CD4-positive, alpha-beta memory T cell (primary cell): ENCODE measurements at regions not wholly inside any gene's neighbourhood (a gene's known extent, or its start where the extent isn't known, plus 50 kb on each side); places are given as distances from the start of the nearest gene placed in this dataset.

Experiments
- CTCF ChIA-PET: fragments of 350-600 bp; sonication (Branson Sonifier 250); formaldehyde crosslinking; loops from one replicate; lab custom pipeline; 2021; ENCODE audit warnings: inconsistent platforms; ENCODE audit not compliant: partially characterized antibody; lab: Charles Lee
- POLR2A ChIA-PET: fragments of 350-600 bp; sonication (Branson Sonifier 250); formaldehyde crosslinking; loops from one replicate; lab custom pipeline; 2021; ENCODE audit not compliant: partially characterized antibody; lab: Charles Lee
- DNase-seq, 5 donors: peaks; one replicate each; pipeline versions ENCODE4 v3.0.0 to v3.0.0-alpha.2; 2020 to 2022; ENCODE audit warnings: mixed read lengths in 1 of 5
- H3K27ac ChIP-seq: one replicate; pipeline ENCODE4 v1.7.0; 2013; ENCODE audit warnings: low read depth, low read length
- H3K27me3 ChIP-seq: 2 replicates; pipeline ENCODE4 v1.7.0; 2013; ENCODE audit warnings: mild to moderate bottlenecking, low read length, moderate library complexity; ENCODE audit not compliant: insufficient read depth
- H3K36me3 ChIP-seq: 2 replicates; pipeline ENCODE4 v1.7.0; 2013; ENCODE audit warnings: mild to moderate bottlenecking, low read length, moderate library complexity; ENCODE audit not compliant: insufficient read depth
- H3K4me1 ChIP-seq: 2 replicates; pipeline ENCODE4 v1.7.0; 2013; ENCODE audit warnings: mild to moderate bottlenecking, low read length, moderate library complexity; ENCODE audit not compliant: insufficient read depth
- H3K4me3 ChIP-seq, 2 donors: one replicate each; pipeline ENCODE4 v1.7.0; 2013; ENCODE audit warnings: low read length in 2 of 2, mild to moderate bottlenecking in 1 of 2
- H3K9me3 ChIP-seq, 2 donors: one replicate each; pipeline ENCODE4 v1.7.0; 2013; ENCODE audit warnings: low read length in 2 of 2, control low read depth in 1 of 2; ENCODE audit not compliant: control insufficient read depth in 1 of 2
- H3K27ac Mint-ChIP-seq, 7 donors: one replicate each; pipeline ENCODE4 v1.8.0; 2020 to 2021; ENCODE audit warnings: mixed read lengths in 7 of 7, mild to moderate bottlenecking in 6 of 7, inconsistent platforms in 3 of 7, moderate library complexity in 3 of 7
- H3K27me3 Mint-ChIP-seq, 2 donors: one replicate each; pipeline ENCODE4 v1.8.0; 2020 to 2021; ENCODE audit warnings: mixed read lengths in 2 of 2
- H3K36me3 Mint-ChIP-seq, 2 donors: one replicate each; pipeline ENCODE4 v1.8.0; 2020 to 2021; ENCODE audit warnings: mixed read lengths in 2 of 2, inconsistent platforms in 1 of 2, mild to moderate bottlenecking in 1 of 2
- H3K4me1 Mint-ChIP-seq, 4 donors: one replicate each; pipeline ENCODE4 v1.8.0; 2020 to 2021; ENCODE audit warnings: mixed read lengths in 4 of 4, mild to moderate bottlenecking in 1 of 4
- H3K4me3 Mint-ChIP-seq, 8 donors: one replicate each; pipeline ENCODE4 v1.8.0; 2020 to 2021; ENCODE audit warnings: mixed read lengths in 8 of 8, mild to moderate bottlenecking in 7 of 8, moderate library complexity in 6 of 8, inconsistent platforms in 3 of 8
- H3K9me3 Mint-ChIP-seq, 8 donors: one replicate each; pipeline ENCODE4 v1.8.0; 2020 to 2021; ENCODE audit warnings: mixed read lengths in 8 of 8, mild to moderate bottlenecking in 5 of 8, inconsistent platforms in 3 of 8, moderate library complexity in 1 of 8
- intact Hi-C: fragments of 100-400 bp; cut with micrococcal nuclease; formaldehyde crosslinking; loops from one replicate; pipeline ENCODE4 v1.15.1; 2023

DNA sequence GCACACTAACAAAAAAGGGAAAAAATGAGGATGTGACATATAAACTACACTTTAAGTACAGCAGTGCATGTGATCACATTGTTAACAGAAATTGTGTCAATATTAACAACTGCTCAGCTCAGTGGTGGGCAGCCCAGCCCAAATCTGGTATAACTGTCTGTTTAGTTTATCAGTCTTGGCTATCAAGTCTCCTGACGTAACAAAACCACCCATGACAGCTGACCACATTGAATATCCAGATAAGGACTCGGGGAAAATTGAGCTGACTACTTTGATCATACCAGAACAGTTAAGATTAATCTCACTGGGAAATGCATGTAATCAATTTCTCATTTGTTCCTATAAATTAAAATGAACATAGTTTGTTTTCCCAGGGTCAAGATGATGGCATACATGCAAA lies 396.6 kb downstream of the SNAPC1 start:
- H3K36me3 Mint-ChIP-seq = no peaks in the 10 kb centered on the region
- H3K4me3 Mint-ChIP-seq = no peak overlapping the region
- H3K36me3 ChIP-seq = no peaks in the 10 kb centered on the region
- H3K4me3 ChIP-seq = no peak overlapping the region
- H3K4me1 ChIP-seq = no peaks in the 10 kb centered on the region
- H3K27ac ChIP-seq = no peak overlapping the region
- ChIA-PET POLR2A (no interaction called here), CTCF (no interaction called here)
- H3K9me3 ChIP-seq = no peaks in the 10 kb centered on the region
- no peak overlapping the region for H3K27ac Mint-ChIP-seq
- H3K9me3 Mint-ChIP-seq = no peaks in the 10 kb centered on the region
- peaks cover 3% of the 10 kb centered on the region for H3K27me3 ChIP-seq
- DNase-seq = no peak
- no peaks in the 10 kb centered on the region for H3K4me1 Mint-ChIP-seq
- intact Hi-C loops = no loop called here
- peaks cover 9 to 13% of the 10 kb centered on the region in 2 donors for H3K27me3 Mint-ChIP-seq

DNA sequence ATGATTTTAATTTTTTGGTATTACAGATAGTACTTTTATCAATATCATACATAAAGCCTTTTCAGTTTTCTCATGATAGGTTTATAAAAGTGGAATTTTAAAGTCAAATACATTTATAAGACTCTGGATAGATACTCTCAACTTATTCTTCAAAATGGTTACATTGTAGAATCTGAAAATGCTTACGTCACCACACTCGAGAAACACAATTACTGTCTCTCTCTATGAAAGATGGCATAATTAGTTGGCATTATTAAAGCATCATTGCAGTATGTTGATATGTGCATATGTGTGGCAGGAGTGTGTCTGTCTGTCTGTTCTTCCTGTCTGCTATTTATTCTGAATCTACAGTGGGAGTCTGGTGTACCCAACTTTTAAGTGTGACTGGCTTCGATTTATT lies 397.1 kb downstream of the SNAPC1 start:
- intact Hi-C loops = no loop called here
- no peaks in the 10 kb centered on the region for H3K9me3 ChIP-seq
- no peaks in the 10 kb centered on the region for H3K36me3 ChIP-seq
- Mint-ChIP-seq H3K27ac (no peak overlapping the region), H3K36me3 (no peaks in the 10 kb centered on the region), H3K27me3 (peaks cover 9 to 17% of the 10 kb centered on the region in 2 donors), H3K9me3 (no peaks in the 10 kb centered on the region), H3K4me1 (no peaks in the 10 kb centered on the region), H3K4me3 (no peak overlapping the region)
- CTCF ChIA-PET = no interaction called here
- H3K4me1 ChIP-seq = no peaks in the 10 kb centered on the region
- POLR2A ChIA-PET = no interaction called here
- H3K4me3 ChIP-seq = no peak overlapping the region
- H3K27me3 ChIP-seq = peaks cover 3% of the 10 kb centered on the region
- no peak for DNase-seq
- H3K27ac ChIP-seq = no peak overlapping the region

DNA sequence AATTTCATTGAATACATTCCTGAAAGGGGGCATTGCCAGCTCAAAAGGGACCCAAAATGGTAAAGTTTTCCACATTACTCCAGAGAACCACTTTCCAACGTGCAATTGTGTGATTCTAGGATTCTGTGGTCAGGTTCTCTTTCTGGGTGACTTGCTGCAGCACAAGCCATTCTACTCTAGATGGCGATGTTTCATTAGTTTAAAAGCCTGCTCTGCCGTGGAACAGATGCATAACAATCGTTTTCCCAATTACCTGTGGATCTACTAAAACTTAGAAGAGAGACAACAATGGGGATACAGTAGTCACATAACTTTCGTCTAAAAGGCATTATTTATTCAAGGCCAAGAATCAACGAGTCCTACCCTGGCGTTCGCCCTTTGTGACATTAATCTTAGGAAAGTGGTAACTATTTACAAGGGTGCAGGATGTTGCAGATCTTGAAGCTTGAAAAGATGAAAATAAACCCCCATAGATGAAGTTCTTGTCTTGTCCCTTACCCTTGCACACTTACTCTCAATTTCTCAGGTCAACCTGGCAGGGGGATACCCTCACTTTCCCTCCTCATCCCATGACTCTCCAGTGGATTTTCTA lies 400.9 kb downstream of the SNAPC1 start:
- no peaks in the 10 kb centered on the region for H3K36me3 Mint-ChIP-seq

DNA sequence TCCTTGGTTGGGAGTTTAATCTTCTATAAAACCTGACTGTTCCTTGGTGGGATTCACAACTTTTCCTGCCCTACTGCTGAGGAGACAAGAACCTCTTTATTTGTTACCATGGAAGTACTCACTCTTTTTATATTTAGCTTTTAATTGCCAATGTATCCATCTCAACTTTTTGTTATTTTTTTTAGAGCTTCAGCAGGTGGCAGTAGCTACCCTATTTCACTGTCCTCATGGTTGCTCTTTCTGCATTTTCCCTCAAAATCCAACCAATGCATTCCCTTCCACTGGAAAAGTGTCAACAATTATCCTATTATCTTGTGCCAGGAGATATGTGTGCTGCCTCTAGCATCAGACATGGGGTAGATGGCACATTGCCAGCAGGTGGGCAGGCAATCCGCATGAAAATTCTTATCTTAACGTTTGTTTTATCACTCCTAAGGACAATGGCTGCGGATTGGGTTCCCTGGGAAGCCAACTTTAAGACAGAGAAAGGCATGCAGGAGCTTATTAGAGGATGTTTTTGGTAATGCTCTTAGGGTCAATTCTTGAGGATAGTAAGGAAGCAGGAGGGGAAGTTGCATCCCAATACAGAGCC lies 406.4 kb downstream of the SNAPC1 start:
- Mint-ChIP-seq H3K27ac (no peak overlapping the region), H3K27me3 (peaks cover 6 to 8% of the 10 kb centered on the region in 2 donors), H3K36me3 (no peaks in the 10 kb centered on the region), H3K4me3 (no peak overlapping the region), H3K9me3 (no peaks in the 10 kb centered on the region), H3K4me1 (no peaks in the 10 kb centered on the region)
- Histone ChIP-seq H3K27ac (no peak overlapping the region), H3K4me1 (no peaks in the 10 kb centered on the region), H3K4me3 (no peak overlapping the region), H3K9me3 (no peaks in the 10 kb centered on the region), H3K27me3 (no peaks in the 10 kb centered on the region), H3K36me3 (no peaks in the 10 kb centered on the region)
- ChIA-PET CTCF (no interaction called here), POLR2A (no interaction called here)
- no peak for DNase-seq
- intact Hi-C loops = no loop called here

More for the DNA sequence above, 400.9 kb downstream of the SNAPC1 start:
- H3K4me1 Mint-ChIP-seq = no peaks in the 10 kb centered on the region
- no peak overlapping the region for H3K4me3 Mint-ChIP-seq
- Histone ChIP-seq H3K4me3 (no peak overlapping the region), H3K27me3 (peaks cover 3% of the 10 kb centered on the region), H3K9me3 (no peaks in the 10 kb centered on the region), H3K4me1 (no peaks in the 10 kb centered on the region), H3K36me3 (no peaks in the 10 kb centered on the region), H3K27ac (no peak overlapping the region)
- H3K27me3 Mint-ChIP-seq = peaks cover 6 to 16% of the 10 kb centered on the region in 2 donors
- DNase-seq = peak in 2 of 5 donors; percentile 2 to 8
- ChIA-PET POLR2A (no interaction called here), CTCF (no interaction called here)
- H3K27ac Mint-ChIP-seq = no peak overlapping the region
- no peaks in the 10 kb centered on the region for H3K9me3 Mint-ChIP-seq
- intact Hi-C loops = no loop called here

DNA sequence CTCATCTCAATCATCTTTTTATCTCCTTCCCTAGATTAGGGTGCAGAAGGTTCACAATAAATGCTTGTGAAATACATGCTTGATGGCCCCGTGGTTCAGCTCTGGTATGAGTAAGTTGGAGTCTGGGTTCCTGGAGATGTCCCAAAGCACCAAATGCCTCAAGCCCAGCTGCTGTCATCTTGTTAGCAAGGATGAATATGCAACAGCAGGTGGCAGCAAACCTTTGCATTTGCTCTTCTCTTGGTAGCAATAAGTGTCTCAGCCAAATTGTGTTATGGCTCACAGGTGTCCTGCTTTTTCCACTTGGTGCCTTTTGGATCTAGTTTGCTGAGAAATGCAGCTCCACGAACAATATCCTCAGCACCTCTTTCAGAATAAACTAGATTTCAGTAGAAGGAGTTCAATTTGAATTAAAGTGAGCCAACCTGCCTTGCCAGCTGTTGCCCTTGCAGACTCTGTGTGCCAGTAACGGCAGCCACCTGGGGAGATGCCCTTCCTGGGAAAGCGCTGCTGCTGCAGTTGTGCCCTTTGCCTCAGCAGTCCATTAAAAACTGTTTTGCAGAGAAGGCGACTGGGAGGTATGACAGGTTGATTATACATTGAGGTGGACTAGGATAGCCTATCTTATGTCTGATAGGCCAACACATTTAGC lies 417.3 kb downstream of the SNAPC1 start:
- POLR2A ChIA-PET = no interaction called here
- Histone ChIP-seq H3K4me3 (no peak overlapping the region), H3K36me3 (no peaks in the 10 kb centered on the region), H3K9me3 (no peaks in the 10 kb centered on the region), H3K4me1 (no peaks in the 10 kb centered on the region), H3K27ac (no peak overlapping the region), H3K27me3 (no peaks in the 10 kb centered on the region)
- peaks cover 2 to 7% of the 10 kb centered on the region in 2 donors for H3K27me3 Mint-ChIP-seq
- DNase-seq = no peak
- H3K4me3 Mint-ChIP-seq = no peak overlapping the region
- H3K9me3 Mint-ChIP-seq = peaks cover 0 to 8% (median 1%) of the 10 kb centered on the region in 8 donors
- CTCF ChIA-PET = no interaction called here
- no peak overlapping the region for H3K27ac Mint-ChIP-seq
- intact Hi-C loops = no loop called here
- H3K36me3 Mint-ChIP-seq = no peaks in the 10 kb centered on the region
- H3K4me1 Mint-ChIP-seq = peaks cover 0 to 1% (median 0%) of the 10 kb centered on the region in 4 donors

DNA sequence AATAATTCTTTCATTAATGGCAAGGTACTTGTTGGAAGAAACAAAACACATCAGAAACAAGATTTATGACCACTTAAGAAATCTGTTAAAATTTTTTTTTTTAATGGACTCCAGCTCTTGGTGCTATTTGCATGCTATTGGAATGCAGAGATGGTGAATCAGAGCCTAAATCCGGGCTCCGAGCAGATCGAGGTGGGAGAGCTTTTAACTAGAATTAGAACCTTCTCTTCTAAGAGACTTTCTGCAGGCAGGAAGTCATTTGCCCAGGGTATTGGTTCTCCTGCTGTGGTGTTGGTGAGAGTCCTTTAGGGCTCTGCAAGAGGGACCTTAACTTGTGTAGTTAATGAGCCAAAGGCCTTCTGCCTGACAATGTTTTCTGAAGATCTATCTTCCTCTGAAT lies 419.4 kb downstream of the SNAPC1 start:
- peaks cover 0 to 2% (median 0%) of the 10 kb centered on the region in 8 donors for H3K9me3 Mint-ChIP-seq
- intact Hi-C loops = no loop called here
- Histone ChIP-seq H3K4me3 (no peak overlapping the region), H3K27me3 (no peaks in the 10 kb centered on the region), H3K9me3 (no peaks in the 10 kb centered on the region), H3K27ac (no peak overlapping the region), H3K4me1 (no peaks in the 10 kb centered on the region), H3K36me3 (no peaks in the 10 kb centered on the region)
- H3K27ac Mint-ChIP-seq = no peak overlapping the region
- H3K4me1 Mint-ChIP-seq = peaks cover 0 to 1% (median 0%) of the 10 kb centered on the region in 4 donors
- ChIA-PET CTCF (no interaction called here), POLR2A (no interaction called here)
- no peaks in the 10 kb centered on the region for H3K36me3 Mint-ChIP-seq
- peaks cover 5 to 9% of the 10 kb centered on the region in 2 donors for H3K27me3 Mint-ChIP-seq
- H3K4me3 Mint-ChIP-seq = no peak overlapping the region
- DNase-seq = no peak

DNA sequence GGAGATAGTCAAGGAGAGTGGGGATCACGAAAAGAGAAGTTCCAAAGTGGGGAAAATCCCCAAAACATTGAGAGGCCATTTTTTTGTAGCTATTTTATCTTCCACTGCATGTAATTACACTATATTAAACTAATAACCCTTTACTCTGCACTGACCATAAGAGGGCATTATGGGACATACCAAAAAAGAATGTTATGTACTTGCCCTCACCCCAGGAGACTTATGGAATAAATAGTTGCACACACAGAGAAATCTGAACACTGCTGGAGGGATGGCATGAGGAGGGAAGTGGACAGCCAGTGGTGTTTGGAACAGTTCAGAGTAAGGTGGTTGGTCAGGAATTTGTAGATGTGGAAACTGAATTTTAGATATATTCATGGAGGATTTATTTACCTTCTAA lies 422.9 kb downstream of the SNAPC1 start:
- Histone ChIP-seq H3K27me3 (peaks cover 3% of the 10 kb centered on the region), H3K36me3 (no peaks in the 10 kb centered on the region), H3K4me1 (no peaks in the 10 kb centered on the region), H3K9me3 (no peaks in the 10 kb centered on the region), H3K4me3 (no peak overlapping the region), H3K27ac (no peak overlapping the region)
- H3K4me1 Mint-ChIP-seq = no peaks in the 10 kb centered on the region
- no peak overlapping the region for H3K4me3 Mint-ChIP-seq
- H3K27me3 Mint-ChIP-seq = peaks cover 7 to 14% of the 10 kb centered on the region in 2 donors
- H3K36me3 Mint-ChIP-seq = no peaks in the 10 kb centered on the region
- ChIA-PET CTCF (no interaction called here), POLR2A (no interaction called here)
- H3K9me3 Mint-ChIP-seq = peaks cover 0 to 3% (median 0%) of the 10 kb centered on the region in 8 donors
- DNase-seq = no peak
- intact Hi-C loops = no loop called here
- no peak overlapping the region for H3K27ac Mint-ChIP-seq
